HG02884 (cell line): ENCODE measurements at regions not wholly inside any gene's neighbourhood (a gene's known extent, or its start where the extent isn't known, plus 50 kb on each side); places are given as distances from the start of the nearest gene placed in this dataset.
"Not testable (repeated sequence)": the region's sequence is repeated elsewhere in the genome, so short reads cannot be mapped to it uniquely, and the experiment has no call there.

Experiments used
- ATAC-seq: cut with Tn5 transposase; IDR thresholded peaks from one replicate; pipeline ENCODE4 v1.9.1; 2021; ENCODE audit warnings: mild to moderate bottlenecking, moderate library complexity; ENCODE audit not compliant: unreplicated experiment

- ATAC-seq: no peak
Measured at GRCh38 chr12:103011974-103012763, 54.7 kb downstream of the ASCL1 start.

GRCh38 chr12:103012884-103013283, 55.4 kb downstream of the ASCL1 start:
- ATAC-seq: no peak

GRCh38 chr12:103013741-103014300, 56.3 kb downstream of the ASCL1 start:
- no peak for ATAC-seq

- ATAC-seq: no peak
Measured at GRCh38 chr12:103016381-103016780, 58.9 kb downstream of the ASCL1 start.

GRCh38 chr12:103020839-103021238, 63.4 kb downstream of the ASCL1 start:
- ATAC-seq: no peak

- no peak for ATAC-seq
Measured at GRCh38 chr12:103021538-103022218, 64.2 kb downstream of the ASCL1 start.

GRCh38 chr12:103024650-103025049, 67.2 kb downstream of the ASCL1 start:
- ATAC-seq: no peak

- not testable (repeated sequence) for ATAC-seq
Measured at GRCh38 chr12:103026643-103027042, 69.2 kb downstream of the ASCL1 start.

- no peak for ATAC-seq
Measured at GRCh38 chr12:103028881-103029639, 71.6 kb downstream of the ASCL1 start.

GRCh38 chr12:103036581-103037214, 79.2 kb downstream of the ASCL1 start:
- no peak for ATAC-seq

- ATAC-seq: no peak
Measured at GRCh38 chr12:103043531-103044486, 86.3 kb downstream of the ASCL1 start.

- no peak for ATAC-seq
Measured at GRCh38 chr12:103046154-103046553, 88.7 kb downstream of the ASCL1 start.

- no peak for ATAC-seq
Measured at GRCh38 chr12:103050273-103050672, 92.8 kb downstream of the ASCL1 start.

GRCh38 chr12:103053089-103053488, 95.6 kb downstream of the ASCL1 start:
- ATAC-seq: no peak

GRCh38 chr12:103073630-103074029, 116.2 kb downstream of the ASCL1 start:
- ATAC-seq: no peak

GRCh38 chr12:103075848-103076247, 118.4 kb downstream of the ASCL1 start:
- ATAC-seq: no peak

GRCh38 chr12:103077108-103077773, 119.8 kb downstream of the ASCL1 start:
- no peak for ATAC-seq

- ATAC-seq: no peak
Measured at GRCh38 chr12:103085541-103085940, 128.1 kb downstream of the ASCL1 start.

- no peak for ATAC-seq
Measured at GRCh38 chr12:103086471-103086870, 129.0 kb downstream of the ASCL1 start.
